NCI-H2107 treated with DMSO at 0.1 percent for 48 hours (cell line): ENCODE measurements at regions not wholly inside any gene's neighbourhood (a gene's known extent, or its start where the extent isn't known, plus 50 kb on each side); places are given as distances from the start of the nearest gene placed in this dataset.

ENCODE experiments used
- DNase-seq: peaks from one replicate; lab custom pipeline; 2025; ENCODE audit not compliant: unreplicated experiment; lab: John Stamatoyannopoulos, UW

DNA sequence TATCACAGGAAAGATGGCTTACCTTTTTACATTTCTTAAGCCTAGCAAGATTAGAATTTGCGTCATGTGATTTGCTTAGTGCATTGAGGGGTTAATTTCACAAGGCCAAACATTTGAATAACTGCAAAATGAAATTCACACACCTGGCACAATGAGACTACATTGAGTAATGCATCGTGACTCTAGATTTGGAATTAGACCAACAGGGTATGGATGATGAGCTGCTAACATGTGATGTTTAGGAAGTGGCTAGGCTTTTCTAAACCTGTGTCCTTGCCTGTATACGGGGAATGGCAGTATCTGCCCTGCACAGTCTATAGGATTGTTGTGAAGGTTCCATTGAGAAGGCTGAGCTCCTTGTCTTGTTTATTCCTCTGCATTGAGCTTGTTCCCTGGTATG is 160.1 kb downstream of the MFSD1 start:
- no peak for DNase-seq

DNA sequence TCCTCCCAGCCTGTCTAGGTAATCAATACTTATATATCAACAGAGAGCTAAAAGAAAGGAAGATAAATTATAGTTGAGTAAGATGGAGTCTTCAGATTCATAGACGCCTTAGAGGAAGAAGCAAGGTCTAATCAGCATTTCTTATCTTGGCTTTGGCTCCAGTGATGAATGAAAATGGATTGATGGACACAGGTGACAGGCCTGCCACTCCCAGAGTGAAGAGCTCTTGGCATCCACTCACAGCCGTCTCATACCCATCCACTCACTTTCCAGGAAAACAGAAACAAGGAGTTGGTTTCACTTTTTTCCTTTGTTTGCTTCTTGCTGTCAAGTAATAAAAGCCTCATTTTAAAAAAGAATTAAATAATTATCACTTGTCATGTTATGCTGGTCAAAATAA is 168.2 kb downstream of the MFSD1 start:
- no peak for DNase-seq

DNA sequence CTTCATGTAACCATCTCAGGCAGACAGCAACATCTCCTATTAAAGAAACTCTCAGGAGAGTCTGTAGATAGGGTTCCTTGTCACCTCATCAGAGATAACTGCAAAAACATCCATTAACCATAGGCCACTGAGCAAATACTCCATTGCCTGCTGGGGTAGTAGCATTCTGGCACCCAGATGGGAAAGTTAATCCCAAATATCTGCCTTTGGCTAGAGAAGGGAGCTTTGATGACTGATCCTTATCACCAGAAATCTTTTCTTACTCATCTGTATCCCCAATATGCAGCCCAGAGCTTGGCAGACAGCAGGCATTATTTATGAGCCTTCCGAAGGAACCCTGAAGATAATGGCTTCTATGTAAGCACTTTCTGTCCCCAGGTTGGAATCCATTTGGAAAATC is 173.1 kb downstream of the MFSD1 start:
- no peak for DNase-seq

DNA sequence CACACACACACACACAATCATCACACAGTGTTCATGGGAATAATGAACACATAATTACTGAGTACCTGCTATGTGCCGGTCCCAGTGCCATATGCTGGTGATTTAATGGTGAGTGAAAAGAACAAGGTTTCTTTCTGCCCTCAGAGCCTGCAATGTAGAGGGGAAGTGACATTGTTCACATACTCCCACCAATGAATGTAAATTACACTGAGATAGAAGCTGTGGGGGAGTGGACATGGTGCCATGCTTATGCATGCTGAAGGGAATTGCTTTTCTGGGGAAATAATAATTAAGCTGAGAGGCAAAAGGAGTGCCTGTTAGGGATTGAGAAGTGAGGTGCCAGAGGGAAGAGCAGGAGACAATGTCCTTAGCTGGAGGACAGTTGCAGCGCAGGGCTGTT is 175.1 kb downstream of the MFSD1 start:
- no peak for DNase-seq

DNA sequence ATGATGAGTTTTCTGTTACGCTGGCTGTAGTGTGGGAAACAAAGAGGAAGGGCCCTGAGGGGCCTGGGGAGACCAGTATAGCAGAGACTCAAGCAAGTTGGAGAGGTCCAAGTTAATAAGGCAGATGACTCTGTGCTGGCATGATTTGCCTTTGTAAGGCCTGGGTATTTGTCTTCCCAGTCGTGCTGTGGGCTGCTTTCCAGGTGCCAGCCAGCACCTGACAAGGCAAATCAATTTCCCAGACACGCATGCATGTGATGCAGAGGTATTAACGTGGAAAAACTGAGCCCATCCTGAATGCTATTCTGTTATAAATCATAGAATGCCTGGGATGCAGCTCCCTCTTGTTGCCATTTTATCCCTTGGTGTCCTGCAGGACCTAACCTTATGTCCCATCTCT is 175.6 kb downstream of the MFSD1 start:
- DNase-seq = no peak

DNA sequence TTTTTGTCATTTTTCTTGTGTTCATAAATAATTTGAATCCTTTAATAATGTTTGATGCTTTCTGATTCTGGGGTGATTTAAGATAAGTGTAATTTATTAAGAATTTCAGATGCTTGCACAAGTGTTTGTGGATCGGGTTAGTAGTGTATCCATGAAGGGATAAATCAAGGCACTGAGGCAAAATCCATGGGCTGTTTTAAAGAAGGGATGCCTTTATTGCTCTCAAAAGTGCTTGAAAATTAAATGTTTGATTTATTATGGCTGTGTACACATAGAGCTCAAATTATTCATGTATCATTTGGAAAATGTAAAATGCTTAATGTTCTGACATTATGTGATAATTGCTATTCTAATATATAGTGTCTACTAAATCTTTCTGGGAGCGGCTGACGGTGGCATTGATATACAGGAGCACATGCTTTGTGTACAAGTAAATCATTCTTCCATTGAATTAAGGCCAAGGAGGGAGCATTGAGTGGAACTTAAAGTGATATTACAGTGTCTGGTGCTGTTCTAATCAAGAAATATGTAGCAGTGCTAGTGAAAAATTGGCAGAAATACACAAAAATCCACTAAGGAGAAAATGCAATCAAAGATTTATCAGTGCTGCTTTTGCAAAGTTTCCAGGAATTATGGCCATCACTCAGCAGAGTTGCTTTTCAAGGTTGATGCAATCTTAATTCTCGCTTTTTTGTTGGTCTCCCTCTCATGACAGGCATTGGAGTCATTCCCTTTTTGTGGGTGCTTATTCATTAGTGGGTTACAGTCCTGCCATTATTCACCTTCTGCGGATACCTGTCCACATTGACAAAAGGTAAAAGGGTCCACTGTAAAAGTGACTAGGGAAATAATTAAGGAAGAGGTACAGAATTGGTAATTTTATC is 181.6 kb downstream of the MFSD1 start:
- DNase-seq = no peak

DNA sequence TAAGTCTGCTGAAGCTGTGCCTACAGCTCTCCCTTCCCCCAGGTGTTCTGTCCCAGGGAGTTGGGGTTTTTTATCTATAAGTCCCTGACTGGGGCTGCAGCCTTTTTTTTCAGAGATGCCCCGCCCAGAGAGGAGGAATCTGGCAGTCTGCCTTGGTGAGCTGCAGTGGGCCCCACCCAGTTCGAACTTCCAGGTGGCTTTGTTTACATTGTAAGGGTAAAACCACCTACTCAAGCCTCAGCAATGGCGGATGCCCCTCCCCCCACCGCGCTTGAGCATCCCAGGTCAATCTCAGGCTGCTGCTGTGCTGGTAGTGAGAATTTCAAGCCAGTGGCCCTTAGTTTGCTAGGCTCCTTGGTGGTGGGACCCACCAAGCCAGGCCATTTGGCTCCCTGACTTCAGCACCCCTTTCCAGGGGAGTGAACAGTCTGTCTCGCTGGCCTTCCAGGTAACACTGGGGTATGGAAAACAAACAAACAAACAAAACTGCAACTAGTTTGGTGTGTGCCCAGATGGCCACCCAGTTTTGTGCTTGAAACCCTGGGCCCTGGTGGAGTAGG is 189.4 kb downstream of the MFSD1 start:
- peak; percentile 24 for DNase-seq

DNA sequence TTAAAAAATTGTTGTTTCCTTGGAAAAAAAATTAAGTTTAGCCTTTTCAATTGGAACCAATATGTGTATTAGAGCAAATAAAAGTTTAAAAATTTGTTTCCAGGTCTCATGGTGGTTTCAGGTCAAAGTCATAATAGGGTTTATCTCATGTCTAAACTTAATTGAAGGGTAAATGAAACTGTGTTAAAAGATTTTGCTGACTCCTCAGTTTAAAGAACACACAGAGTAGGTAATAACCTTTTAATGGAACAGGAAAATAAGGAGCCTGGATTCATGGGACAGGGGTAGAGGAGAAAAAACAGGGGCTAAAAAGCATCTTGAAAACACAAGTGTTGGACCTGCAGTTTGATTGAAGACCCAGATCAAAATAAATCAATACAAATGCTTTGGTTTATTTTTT is 190.6 kb downstream of the MFSD1 start:
- DNase-seq = no peak

DNA sequence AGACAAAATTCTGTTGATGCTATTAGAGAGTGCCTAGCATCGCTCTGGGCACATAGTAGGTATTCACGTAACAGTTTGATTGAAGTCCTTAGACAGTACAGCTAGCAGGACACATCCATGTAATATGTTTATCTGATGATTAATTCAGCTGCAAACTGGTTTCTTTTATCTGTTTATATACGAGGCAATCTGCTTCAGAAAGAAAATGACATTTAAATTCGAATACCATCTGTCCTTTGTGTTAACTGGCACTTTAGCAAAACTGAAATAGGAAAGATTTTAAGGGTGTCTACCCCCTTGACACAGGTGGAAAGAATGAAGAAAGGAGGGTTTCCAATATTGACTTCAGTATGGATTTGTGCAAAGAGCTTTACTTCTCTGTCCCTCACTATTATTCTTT is 192.5 kb downstream of the MFSD1 start:
- no peak for DNase-seq

DNA sequence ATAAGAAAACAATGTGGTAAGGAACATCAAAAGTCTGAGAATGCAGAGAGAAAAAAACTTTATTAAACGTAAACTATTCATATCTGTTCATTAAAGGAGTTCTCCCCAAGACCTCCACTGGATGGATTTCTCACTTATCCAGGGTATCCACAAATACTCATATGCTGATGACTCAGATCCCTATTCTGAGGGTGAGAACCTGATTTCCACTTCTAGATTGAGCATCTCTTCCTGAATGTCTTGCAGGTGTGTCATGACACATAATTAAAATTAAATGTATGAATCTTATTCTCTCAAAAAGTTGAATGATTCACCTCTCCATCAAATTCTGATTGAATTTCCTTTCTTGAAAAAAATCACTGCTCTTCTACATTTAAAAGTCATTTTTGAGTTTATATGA is 199.9 kb downstream of the MFSD1 start:
- no peak for DNase-seq

DNA sequence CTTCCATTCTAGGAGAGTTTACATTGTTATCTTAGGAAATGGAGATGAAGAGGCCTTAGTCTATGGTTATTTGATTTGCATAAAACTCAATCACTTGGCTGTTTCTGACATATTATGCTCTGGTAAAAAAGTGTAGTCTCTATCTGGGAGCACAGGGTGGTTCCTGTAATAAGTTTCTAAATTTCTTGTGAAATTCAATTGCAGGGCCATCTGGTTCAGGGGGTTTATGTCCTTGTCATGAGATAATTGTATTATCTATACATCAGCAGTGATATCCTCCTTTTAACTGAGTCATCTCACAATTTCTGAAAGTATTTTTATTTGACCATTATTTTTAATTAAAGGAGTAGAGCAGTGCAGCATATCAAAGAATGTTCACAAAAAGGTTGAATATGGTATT is 203.3 kb downstream of the MFSD1 start:
- no peak for DNase-seq

DNA sequence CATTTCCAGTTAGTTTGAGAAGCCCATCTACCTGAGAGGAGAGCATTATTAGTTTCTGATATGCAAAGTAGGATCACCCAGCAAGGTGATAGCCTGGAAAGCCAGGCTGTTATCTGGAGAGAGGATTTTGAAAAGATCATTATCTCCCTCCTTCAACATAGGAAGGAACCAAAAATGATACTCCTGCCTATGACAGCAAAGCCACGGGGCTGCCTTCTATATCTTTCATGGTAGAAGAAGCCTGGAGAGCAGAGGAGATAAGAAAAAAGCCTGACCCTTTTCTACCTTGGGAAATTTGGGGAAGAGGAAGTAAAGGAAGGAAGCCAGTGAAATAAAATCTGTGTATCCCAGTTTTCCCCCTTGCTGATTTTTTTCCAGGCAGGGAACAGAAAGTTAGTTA is 205.5 kb downstream of the MFSD1 start:
- DNase-seq = no peak

DNA sequence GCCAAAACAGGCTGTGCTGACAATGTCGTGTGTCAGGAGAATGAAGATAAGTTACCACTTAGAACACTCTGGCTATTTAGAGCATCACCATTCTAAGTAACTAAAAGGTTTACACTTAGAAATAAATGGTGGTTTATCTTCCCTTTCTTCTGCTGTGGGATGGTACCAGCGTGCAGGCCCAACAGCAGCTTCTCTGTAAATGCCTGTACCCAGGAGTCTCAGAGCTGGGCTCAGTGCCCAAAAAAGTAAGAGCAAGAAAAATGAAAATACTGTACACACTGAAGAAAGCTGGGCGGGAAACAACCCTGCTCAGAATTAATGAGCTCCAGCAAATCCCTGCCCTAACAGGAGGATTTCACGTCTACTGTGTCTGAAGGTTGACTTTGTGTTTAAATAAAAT is 206.5 kb downstream of the MFSD1 start:
- DNase-seq = no peak

DNA sequence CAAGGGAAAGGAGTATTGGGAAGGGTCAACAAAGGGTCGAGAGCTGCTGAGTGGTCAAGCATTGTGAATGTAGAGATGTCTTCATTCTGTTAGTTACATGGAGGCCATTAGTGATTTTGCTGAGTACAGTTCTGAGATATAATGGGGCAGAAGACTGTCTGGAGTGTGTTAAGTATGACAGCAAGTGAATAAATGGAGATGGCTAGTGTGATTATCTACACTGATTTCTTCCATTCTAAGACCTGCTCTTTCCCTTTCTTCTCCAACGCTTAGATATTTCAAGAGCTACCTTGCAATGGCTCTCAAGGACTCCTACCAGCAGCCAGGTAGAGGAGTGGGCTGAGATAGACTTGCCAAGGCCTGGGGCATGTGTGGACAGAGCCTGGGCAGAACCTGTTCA is 216.5 kb downstream of the MFSD1 start:
- no peak for DNase-seq

DNA sequence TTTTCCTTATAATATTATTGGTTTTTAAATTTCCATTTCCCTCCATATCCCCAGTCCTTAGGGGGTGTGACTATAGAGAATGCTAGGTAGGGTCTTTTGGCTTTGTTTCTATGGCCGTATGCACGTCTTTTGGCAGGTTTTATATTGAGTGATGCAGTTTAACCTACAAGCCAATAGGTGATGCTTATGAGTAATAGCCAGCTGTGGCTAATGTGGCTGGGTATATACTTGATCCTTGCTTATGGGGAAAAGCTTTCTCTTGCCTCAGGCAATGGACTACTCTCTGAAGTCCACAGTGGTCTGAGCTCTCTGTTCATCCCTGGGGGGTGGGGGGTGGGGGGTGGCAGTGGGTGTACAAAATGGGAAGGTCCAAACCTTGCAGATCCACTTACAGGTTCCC is 223.9 kb downstream of the MFSD1 start:
- DNase-seq = no peak

DNA sequence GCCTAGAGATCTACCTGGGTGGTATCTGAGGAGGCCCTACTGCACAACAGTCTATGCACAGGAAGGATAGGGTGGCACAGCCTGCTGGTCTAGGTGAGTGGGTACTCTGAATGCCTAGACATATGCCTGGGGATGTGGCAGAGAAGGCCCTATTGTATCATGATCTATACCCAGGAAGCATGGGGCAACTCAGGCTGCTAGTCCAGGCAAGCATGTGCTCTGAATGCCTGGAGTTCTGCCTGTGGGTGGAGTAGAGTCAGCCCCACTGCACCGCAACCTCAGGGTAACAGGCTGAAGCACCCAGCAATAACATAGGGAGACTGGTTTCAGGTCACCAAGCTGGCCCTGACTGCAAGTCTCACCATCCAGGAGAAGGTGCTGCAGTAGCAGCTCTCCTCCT is 224.7 kb downstream of the MFSD1 start:
- no peak for DNase-seq

DNA sequence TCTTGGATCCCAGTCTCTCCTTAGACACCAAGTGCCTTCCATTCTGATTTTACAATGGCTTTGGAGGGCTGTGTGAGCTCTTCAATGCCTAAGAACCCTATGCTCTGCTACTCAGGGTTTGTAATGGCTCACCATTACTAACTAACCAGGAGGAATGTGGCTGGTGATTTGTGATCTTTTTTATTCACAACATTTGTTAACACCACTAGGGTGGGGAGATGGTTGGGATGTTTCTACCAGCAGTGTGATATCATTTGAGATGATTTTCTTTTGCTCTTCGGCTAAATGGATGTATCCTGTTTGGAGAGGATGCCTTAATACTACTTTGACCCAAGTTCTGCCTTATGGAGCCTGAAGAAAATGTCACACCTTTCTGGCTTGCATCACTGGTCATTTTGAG is 226.9 kb downstream of the MFSD1 start:
- DNase-seq = no peak

DNA sequence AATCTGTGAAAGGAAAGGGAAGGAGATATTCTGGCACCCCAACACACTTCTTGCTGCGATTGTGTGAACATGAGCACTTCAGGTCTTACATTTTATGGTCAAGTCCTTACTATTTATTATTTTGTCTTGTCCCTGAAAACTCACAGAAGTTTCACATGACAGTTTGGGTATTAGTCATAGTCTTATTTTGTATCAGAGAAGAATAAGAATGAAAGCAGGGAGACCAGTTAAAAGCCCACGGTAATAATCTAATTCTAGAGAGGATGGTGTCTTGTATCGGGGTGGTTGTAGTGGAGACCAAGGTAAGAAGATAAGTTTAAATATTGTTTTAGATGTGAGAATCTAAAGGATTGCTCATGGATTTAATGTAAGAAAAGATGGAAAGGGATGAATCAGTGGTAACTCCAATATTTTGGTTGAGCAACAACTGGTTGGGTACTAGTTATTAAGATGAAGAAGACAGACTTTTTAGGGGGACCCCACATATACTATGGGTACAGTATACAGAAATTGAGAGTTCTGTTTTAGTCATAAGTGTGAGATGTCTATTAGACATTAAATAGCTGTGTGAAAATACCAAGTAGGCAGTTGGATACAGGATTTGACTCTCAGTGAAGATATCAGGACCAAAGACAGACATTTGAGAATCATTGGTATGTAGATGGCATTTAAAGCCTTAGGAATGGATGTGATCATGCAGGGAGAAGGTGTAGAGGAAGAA is 227.6 kb downstream of the MFSD1 start:
- no peak for DNase-seq

DNA sequence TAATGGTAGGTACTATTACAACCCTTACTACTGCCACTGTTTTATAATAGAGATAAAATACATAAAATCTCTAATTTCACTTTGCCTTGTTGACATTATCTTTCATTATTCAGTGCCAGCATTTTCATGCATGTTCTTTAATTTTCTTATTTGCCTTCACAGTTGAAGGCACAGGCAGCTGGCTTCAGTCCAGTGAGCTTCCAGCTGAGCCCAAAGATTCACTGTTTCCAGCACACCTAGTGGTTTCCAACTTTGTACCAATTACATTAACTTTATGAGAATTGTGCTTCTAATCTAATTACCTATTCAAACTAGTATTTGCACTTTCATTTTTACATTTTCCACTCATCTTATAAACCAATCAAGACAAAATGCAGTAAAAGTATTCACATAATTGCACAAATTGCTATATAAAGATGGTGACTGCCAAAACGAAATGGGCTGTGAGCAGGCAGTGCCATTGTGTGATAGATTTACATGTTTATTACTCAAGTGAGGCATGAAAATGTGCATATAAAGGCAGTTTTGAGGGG is 228.3 kb downstream of the MFSD1 start:
- no peak for DNase-seq

DNA sequence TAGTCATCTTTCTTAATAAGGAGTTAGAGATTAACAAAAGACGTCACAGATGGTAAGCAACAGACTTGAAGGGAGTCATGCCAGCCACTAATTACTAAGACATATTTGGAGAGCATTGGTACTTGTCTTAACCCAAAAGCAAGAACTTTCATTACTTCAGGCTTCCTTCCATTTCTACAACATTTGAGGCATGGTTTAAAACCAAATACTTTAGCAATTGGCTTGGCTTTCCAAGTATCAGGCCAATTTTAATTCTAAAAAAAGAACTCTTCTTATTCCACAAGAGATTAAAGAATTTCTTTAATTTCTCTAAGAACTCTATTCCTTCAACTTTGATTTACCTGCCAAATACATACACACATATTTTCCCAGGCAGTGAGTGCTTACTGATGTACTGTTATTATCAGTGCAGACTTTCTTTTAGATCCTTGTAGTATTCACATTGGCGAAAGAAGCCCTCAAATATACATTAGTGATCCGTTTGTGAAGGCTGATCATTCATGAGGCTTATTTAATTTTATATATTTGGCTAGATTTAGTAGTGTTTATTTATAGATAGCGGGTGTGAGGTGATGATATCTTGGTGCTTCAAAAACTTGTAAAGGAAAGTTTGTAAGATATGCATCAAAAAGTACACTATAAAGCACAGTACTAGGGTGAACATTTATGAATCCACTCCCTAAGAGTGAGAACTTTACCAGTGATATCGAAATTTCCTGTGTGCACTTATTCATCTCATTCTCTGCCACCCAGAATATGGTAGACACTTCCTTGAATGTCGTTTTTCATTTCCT is 229.2 kb downstream of the MFSD1 start:
- DNase-seq = no peak

DNA sequence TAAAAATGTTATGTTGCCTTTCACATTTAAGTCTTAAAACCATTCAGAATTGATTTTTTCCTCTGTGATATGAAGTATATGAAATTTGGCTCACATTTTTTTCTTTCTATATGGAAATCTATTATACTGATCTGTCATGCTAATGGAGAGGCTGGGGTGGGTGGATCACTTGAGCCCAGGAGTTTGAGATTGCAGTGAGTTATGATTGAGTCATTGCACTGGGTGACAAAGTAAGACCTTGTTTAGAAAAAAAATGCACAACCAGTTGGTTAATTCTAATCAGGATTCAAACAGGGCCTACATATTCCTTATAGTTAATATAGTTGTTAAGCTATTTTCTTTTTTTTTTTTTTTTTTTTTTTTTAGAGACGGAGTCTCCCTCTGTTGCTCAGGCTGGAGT is 230.5 kb downstream of the MFSD1 start:
- DNase-seq = no peak
